GM23338 (cell line): ENCODE measurements at regions not wholly inside any gene's neighbourhood (a gene's known extent, or its start where the extent isn't known, plus 50 kb on each side); places are given as distances from the start of the nearest gene placed in this dataset.
A peak's percentile ranks its signal among the peaks of the same experiment; 100 is the strongest.

Source experiments
- ATAC-seq: fragments of 200-7000 bp; cut with Tn5 transposase; 3 replicates; pipeline ENCODE4 v1.9.1; 2020
- DNase-seq: peaks from one replicate; pipeline ENCODE4 v3.0.0-alpha.2; 2015; ENCODE audit warnings: low spot score
- H2AFZ ChIP-seq: fragments of 200-600 bp; sonication (generic); 2 replicates; pipeline ENCODE4 v1.8.0; 2016; ENCODE audit warnings: antibody characterized with exemption, mild to moderate bottlenecking, moderate library complexity
- H3F3A ChIP-seq: fragments of 200-600 bp; sonication (generic); replicated peaks from 2 replicates; pipeline ENCODE4 v1.8.0; 2017; ENCODE audit warnings: antibody characterized with exemption, mixed run types, low read depth
- H3K27ac ChIP-seq: fragments of 200-600 bp; sonication (generic); 2 replicates; pipeline ENCODE4 v1.6.1; 2016; ENCODE audit warnings: low read depth
- H3K27me3 ChIP-seq: fragments of 200-600 bp; sonication (generic); 2 replicates; pipeline ENCODE4 v1.8.0; 2016; ENCODE audit warnings: mild to moderate bottlenecking, mixed run types, moderate library complexity; ENCODE audit not compliant: insufficient read depth
- H3K36me3 ChIP-seq: fragments of 200-600 bp; sonication (generic); 2 replicates; pipeline ENCODE4 v1.8.0; 2016; ENCODE audit warnings: mild to moderate bottlenecking; ENCODE audit not compliant: insufficient read depth
- H3K4me1 ChIP-seq: fragments of 200-600 bp; sonication (generic); 2 replicates; pipeline ENCODE4 v1.8.0; 2016; ENCODE audit warnings: mild to moderate bottlenecking, moderate library complexity; ENCODE audit not compliant: insufficient read depth
- H3K4me2 ChIP-seq: fragments of 200-600 bp; sonication (generic); 2 replicates; pipeline ENCODE4 v1.7.1; 2017; ENCODE audit warnings: mixed run types
- H3K4me3 ChIP-seq: fragments of 200-600 bp; sonication (generic); 2 replicates; pipeline ENCODE4 v1.6.1; 2016; ENCODE audit warnings: mixed run types
- H3K79me2 ChIP-seq: fragments of 200-600 bp; sonication (generic); replicated peaks from 2 replicates; pipeline ENCODE4 v1.8.0; 2017; ENCODE audit warnings: mild to moderate bottlenecking; ENCODE audit not compliant: insufficient read depth
- H3K9me2 ChIP-seq: fragments of 200-600 bp; sonication (generic); 2 replicates; pipeline ENCODE4 v1.8.0; 2017; ENCODE audit not compliant: insufficient read depth
- H4K20me1 ChIP-seq: fragments of 200-600 bp; sonication (generic); replicated peaks from 2 replicates; pipeline ENCODE4 v1.8.0; 2017; ENCODE audit warnings: mild to moderate bottlenecking; ENCODE audit not compliant: insufficient read depth
- H3K27ac Mint-ChIP-seq: 2 replicates; pipeline ENCODE4 v1.8.0; 2020; ENCODE audit warnings: inconsistent platforms, mild to moderate bottlenecking, moderate library complexity, mixed read lengths
- H3K27me3 Mint-ChIP-seq: 3 replicates; pipeline ENCODE4 v1.8.0; 2022; ENCODE audit warnings: low read depth, mild to moderate bottlenecking, moderate library complexity, mixed read lengths, inconsistent platforms; ENCODE audit not compliant: insufficient read depth, poor library complexity
- H3K36me3 Mint-ChIP-seq: 3 replicates; pipeline ENCODE4 v1.8.0; 2021; ENCODE audit warnings: low read depth, mild to moderate bottlenecking, inconsistent platforms, moderate library complexity, mixed read lengths
- H3K4me1 Mint-ChIP-seq: 3 replicates; pipeline ENCODE4 v1.8.0; 2020; ENCODE audit warnings: mild to moderate bottlenecking, inconsistent platforms, mixed read lengths
- H3K4me3 Mint-ChIP-seq: 3 replicates; pipeline ENCODE4 v1.8.0; 2021; ENCODE audit warnings: moderate library complexity, mild to moderate bottlenecking, inconsistent platforms, mixed read lengths
- H3K9me3 Mint-ChIP-seq: 3 replicates; pipeline ENCODE4 v1.8.0; 2020; ENCODE audit warnings: moderate library complexity, mild to moderate bottlenecking, inconsistent platforms, mixed read lengths
- CREB1 ChIP-seq: fragments of 250-450 bp; sonication (Bioruptor Pico); IDR thresholded peaks from 2 replicates; pipeline ENCODE4 v1.5.0; 2020; ENCODE audit warnings: low read depth, mild to moderate bottlenecking, moderate library complexity
- ETS1 ChIP-seq: IDR thresholded peaks from 2 replicates; pipeline ENCODE4 v1.6.1; 2016; ENCODE audit warnings: antibody characterized with exemption
- EZH2 ChIP-seq: fragments of 200-600 bp; sonication (generic); IDR thresholded peaks from one replicate; pipeline ENCODE4 v1.8.0; 2017; ENCODE audit warnings: antibody characterized with exemption, mild to moderate bottlenecking, low read depth; ENCODE audit not compliant: unreplicated experiment
- EZH2phosphoT487 ChIP-seq: fragments of 200-600 bp; sonication (generic); IDR thresholded peaks from one replicate; pipeline ENCODE4 v1.8.1; 2018; ENCODE audit warnings: antibody characterized with exemption; ENCODE audit not compliant: unreplicated experiment
- JUNB ChIP-seq: IDR thresholded peaks from one replicate; pipeline ENCODE4 v1.6.1; 2016; ENCODE audit warnings: antibody characterized with exemption; ENCODE audit not compliant: unreplicated experiment
- POLR2AphosphoS5 ChIP-seq: IDR thresholded peaks from 2 replicates; pipeline ENCODE4 v1.6.1; 2016; ENCODE audit warnings: antibody characterized with exemption, low read depth
- STAT1 ChIP-seq: IDR thresholded peaks from one replicate; pipeline ENCODE4 v1.6.1; 2016; ENCODE audit warnings: antibody characterized with exemption; ENCODE audit not compliant: unreplicated experiment
- ZNF114 ChIP-seq: fragments of 250-450 bp; sonication (Bioruptor Pico); IDR thresholded peaks from 2 replicates; pipeline ENCODE4 v1.5.0; 2020; ENCODE audit warnings: mild to moderate bottlenecking, moderate library complexity
- ZNF331 ChIP-seq: fragments of 250-450 bp; sonication (Bioruptor Pico); IDR thresholded peaks from 2 replicates; pipeline ENCODE4 v1.5.0; 2020; ENCODE audit warnings: low read depth, mild to moderate bottlenecking, moderate library complexity
- ZNF462 ChIP-seq: fragments of 250-450 bp; sonication (Bioruptor Pico); IDR thresholded peaks from 2 replicates; pipeline ENCODE4 v1.5.0; 2020; ENCODE audit warnings: mild to moderate bottlenecking, moderate library complexity

DNA sequence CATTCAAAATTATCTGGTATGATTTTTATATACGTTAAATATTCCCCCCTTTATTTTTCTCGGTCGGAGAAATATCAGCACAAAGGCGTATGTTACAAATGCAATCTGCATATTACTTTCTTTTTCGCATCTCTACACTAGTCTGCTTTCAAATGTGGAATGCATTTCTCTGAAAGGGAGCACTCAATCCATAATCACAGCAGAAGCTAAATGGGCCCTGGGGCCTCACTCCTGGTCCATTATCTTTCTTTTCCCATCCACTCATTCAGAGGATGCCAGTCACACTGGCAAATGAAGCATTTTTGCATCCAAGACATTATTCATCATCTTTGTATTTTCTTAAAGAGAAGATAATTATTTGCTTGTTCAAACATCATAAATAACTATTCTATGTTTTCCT is 295.2 kb upstream of the LRP1B start:
- no peak for TF ChIP-seq ETS1
- TF ChIP-seq ZNF462 (CRISPR knock-in tag) = no peak
- no peak for TF ChIP-seq ZNF114 (CRISPR knock-in tag)
- no peak for TF ChIP-seq JUNB
- TF ChIP-seq POLR2AphosphoS5 = no peak
- no peak for TF ChIP-seq EZH2phosphoT487
- Histone ChIP-seq H3K4me3 (no peak overlapping the region), H3K79me2 (no peaks in the 10 kb centered on the region), H3K4me2 (no peak overlapping the region), H3K27me3 (no peaks in the 10 kb centered on the region), H3K4me1 (peaks cover 13% of the 10 kb centered on the region), H3K27ac (no peak overlapping the region), H3K9me2 (no peaks in the 10 kb centered on the region), H3K36me3 (no peaks in the 10 kb centered on the region), H2AFZ (no peak overlapping the region), H3F3A (no peaks in the 10 kb centered on the region), H4K20me1 (no peaks in the 10 kb centered on the region)
- ATAC-seq = no peak
- Mint-ChIP-seq H3K4me3 (no peak overlapping the region), H3K4me1 (peaks cover 12% of the 10 kb centered on the region), H3K9me3 (no peaks in the 10 kb centered on the region; the same call in 2 of the 3 replicates), H3K27me3 (no peaks in the 10 kb centered on the region), H3K27ac (no peak overlapping the region; the same call in none of the 2 replicates), H3K36me3 (no peaks in the 10 kb centered on the region)
- DNase-seq = no peak

DNA sequence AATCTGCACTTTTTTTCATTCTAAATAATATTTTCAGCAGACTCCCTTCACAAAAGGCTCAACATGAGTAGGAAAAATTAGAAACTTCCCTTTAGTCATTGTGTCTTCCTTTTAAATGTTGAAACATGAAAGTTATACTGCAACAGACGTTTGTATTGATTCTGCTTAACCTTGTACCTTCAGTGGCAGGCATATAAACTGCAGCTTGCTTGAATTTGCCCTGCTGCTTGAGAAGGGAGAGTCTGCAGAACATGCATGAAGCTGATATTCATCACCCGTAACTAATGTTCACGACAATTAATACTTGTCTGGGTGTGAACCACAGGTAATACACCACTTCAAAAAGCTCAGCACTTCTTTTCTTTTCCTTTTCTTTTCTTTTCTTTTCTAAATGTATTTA is 294.7 kb upstream of the LRP1B start:
- Mint-ChIP-seq H3K9me3 (no peaks in the 10 kb centered on the region; the same call in 2 of the 3 replicates), H3K4me1 (peaks cover 12% of the 10 kb centered on the region), H3K36me3 (no peaks in the 10 kb centered on the region), H3K4me3 (no peak overlapping the region), H3K27me3 (no peaks in the 10 kb centered on the region), H3K27ac (no peak overlapping the region; the same call in 1 of the 2 replicates)
- no peak overlapping the region for H3K4me3 ChIP-seq
- H3K4me2 ChIP-seq = no peak overlapping the region
- DNase-seq (peak; percentile 5), ATAC-seq (no peak)
- H3K79me2 ChIP-seq = no peaks in the 10 kb centered on the region
- no peaks in the 10 kb centered on the region for H3F3A ChIP-seq
- H2AFZ ChIP-seq = no peak overlapping the region
- no peaks in the 10 kb centered on the region for H4K20me1 ChIP-seq
- H3K27me3 ChIP-seq = no peaks in the 10 kb centered on the region
- no peaks in the 10 kb centered on the region for H3K9me2 ChIP-seq
- no peaks in the 10 kb centered on the region for H3K36me3 ChIP-seq
- peaks cover 13% of the 10 kb centered on the region for H3K4me1 ChIP-seq
- no peak overlapping the region for H3K27ac ChIP-seq
- TF ChIP-seq ZNF331 (no peak), STAT1 (no peak), EZH2 (no peak), CREB1 (CRISPR knock-in tag) (no peak)
